HG03064 (cell line): ENCODE measurements at regions not wholly inside any gene's neighbourhood (a gene's known extent, or its start where the extent isn't known, plus 50 kb on each side); places are given as distances from the start of the nearest gene placed in this dataset.

Experiments
- ATAC-seq: cut with Tn5 transposase; IDR thresholded peaks from one replicate; pipeline ENCODE4 v1.9.1; 2021; ENCODE audit warnings: low read depth; ENCODE audit not compliant: unreplicated experiment

DNA sequence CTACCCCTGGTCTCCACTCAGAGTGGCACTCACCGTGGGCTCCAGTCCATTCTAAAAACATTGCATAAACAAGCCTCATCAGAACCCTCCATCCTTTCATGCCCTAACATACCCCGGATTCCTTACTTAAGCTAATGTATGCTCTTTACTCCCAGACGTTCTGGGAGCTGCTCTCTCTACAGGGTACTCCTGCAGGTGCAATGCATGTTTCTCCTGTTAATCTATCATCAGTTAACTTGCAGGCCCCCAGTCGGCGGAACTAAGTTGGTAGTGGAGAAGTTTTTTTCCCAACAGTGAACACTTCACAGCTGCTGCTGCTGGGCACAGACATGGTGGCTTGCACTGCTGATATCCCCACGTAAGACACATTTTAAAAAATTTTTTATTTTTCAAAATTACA lies 161.6 kb upstream of the FAT1 start:
- no peak for ATAC-seq

DNA sequence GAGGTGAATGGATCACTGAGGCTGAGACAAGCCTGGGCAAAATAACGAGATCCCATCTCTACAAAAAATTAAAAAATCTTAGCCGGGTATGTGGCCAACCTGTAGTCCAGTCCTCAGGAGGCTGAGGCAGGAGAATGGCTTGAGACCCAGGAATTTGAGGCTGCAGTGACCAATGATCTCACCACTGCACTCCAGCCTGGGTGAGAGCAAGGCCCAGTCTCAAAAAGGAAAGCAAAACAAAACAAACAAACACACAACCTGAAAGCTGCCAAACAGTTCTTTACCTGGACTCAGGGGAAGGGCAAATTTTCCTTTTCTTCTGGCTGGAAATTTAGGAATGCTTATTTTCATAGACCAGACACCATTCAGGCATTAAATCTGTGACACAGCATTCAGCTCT lies 163.1 kb upstream of the FAT1 start:
- ATAC-seq = no peak

DNA sequence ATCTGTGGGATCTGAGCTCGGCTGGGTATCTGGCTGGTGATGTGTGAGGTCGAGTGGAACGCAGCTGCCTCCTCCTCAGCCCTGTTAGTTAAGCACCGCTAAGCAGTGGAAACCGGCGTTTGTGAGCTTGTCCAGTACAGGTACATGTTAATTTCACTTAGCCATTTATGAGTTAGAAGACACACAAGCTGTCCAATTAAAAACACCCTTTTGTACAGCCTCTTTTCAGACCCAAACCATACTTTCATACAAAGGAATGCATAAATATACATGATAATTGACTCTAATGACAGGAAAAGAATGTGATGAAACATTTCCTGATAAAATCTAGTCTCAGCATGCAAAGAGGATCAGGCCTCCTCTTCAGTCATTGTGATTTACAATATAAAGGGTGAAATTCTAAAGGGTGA lies 163.6 kb upstream of the FAT1 start:
- ATAC-seq = no peak

DNA sequence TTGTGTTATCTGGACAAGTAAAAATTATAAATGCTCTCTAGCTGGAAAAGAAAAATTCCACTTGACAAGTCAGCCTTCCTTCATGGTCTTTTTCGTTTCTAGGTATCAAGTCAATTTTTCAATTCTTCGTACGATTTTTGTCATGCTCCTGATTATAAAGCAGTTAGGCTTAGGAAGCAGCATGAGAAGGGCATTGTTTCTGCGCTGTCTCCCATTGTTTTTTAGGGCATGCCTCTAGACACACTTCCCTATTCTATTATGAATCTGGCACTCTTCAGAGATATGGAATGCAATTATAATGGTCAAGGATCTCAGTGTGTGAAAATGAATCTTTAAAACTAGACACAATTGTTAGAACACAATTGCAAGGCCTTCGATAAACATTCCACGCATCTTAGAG lies 164.1 kb upstream of the FAT1 start:
- no peak for ATAC-seq

DNA sequence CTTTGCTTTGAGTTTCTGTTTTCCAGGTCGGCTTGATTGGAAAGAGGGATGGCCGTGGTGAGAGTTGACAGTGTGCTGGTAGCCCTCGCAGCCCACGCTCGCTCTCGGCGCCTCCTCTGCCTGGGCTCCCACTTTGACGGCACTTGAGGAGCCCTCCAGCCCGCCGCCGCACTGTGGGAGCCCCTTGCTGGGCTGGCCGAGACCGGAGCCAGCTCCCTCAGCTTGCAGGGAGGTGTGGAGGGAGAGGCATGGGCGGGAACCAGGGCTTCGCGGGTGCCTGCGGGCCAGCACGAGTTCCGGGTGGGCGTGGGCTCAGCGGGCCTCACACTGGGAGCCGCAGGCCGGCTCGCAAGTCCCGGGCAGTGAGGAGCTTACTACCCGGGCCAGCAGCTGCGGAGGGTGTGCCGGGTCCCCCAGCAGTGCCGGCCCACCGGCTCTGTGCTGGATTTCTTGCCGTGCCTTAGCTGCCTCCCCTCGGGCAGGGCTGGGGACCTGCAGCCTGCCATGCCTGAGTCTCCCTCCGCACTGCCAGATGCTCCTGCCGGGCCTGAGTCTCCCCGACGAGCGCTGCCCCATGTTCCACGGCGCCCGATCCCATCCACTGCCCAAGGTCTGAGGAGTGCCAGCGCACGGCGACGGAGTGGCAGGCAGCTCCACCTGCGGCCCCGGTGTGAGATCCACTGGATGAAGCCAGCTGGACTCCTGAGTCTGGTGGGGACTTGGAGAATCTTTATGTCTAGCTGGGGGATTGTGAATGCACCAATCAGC lies 166.4 kb upstream of the FAT1 start:
- no peak for ATAC-seq

DNA sequence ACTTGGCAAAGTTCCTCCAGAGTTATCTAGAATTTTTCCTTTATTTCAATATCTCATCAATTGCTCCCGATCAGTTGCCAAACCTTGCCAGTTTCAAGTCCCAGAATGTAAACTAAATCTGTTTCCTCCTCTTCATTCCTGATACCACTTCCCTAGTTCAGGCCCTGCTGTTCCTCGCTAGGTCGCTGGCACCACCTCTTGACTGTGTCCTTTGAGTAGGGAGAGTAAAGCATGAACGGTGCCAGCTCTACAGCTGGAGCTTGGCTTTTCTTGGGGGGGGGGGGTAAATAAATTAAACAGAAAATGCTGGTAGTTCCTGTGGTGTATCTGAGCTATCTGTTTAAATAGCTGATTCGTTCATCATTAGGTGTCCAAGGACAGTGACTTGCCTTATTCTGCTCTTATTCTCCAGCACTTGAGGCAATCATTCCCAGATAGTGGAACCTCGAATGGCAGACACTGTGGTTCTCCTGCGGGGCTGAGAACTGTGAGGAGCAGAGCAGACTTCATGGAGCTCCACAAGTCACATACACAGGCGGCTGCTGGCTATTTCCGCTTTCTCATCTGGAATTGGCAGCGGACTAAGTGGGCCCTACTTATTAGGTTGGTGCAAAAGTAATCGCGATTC lies 168.3 kb upstream of the FAT1 start:
- no peak for ATAC-seq

DNA sequence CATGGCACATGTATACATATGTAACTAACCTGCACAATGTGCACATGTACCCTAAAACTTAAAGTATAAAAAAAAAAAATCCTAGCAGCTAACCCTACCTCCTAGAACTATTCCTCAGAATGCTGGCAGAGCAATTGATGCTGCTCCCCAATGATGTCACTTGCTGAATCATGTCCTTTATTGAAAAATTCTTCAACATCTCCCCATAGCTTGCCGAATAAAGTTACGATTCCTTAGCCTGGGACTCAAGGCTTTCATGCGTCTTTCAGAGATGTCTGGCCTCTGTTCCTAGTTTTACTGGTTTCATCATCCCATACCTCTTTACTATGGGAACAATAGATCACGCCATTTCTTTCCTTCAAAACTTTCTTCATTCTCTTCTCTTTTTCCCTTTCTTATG lies 174.7 kb upstream of the FAT1 start:
- no peak for ATAC-seq

DNA sequence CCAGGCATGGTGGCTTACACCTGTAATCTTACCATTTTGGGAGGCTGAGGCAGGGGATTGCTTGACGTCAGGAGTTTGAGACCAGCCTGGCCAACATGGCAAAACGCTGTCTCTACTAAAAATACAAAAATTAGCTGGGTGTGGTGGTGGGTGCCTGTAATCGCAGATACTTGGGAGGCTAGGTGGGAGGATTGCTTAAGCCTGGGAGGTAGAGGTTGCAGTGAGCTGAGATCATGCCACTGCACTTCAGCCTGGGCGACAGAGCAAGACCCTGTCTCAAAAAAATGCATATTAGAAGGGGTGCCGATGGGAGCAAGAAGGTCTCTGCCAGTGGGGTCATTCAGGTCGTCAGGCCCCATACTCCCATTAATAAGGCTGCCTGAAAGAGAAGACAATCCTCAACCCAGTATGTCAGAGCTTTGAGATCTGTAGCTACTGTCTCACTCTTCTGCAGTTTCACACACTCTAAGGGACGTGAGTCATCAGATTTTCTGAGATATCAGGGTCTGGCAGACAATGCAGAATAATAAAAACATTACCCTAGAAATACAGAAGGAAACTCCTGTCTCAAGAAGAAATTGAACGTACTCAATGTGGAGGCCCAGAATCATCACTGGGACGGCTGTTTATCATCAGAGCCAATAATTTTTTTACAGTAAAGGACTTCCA lies 176.7 kb upstream of the FAT1 start:
- ATAC-seq = no peak

DNA sequence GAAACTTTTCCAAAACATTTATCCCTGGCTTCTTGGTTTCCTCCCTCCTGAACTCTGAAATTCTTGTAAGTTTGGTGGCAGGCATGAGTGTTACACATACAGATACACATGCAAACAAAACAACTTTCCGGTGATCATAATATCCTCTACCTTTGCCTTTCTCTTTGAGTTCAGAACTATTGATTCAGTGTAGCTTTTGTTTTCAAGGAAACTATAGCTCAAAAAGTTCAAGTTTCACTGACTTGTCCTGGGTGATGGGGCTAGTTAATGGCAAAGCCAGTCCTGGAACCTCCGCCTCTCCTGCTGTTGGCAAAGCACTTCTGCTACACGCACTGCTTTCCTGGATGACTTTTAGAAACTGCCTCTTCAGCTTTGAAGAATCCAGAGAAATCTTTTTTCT lies 177.3 kb upstream of the FAT1 start:
- ATAC-seq = no peak

DNA sequence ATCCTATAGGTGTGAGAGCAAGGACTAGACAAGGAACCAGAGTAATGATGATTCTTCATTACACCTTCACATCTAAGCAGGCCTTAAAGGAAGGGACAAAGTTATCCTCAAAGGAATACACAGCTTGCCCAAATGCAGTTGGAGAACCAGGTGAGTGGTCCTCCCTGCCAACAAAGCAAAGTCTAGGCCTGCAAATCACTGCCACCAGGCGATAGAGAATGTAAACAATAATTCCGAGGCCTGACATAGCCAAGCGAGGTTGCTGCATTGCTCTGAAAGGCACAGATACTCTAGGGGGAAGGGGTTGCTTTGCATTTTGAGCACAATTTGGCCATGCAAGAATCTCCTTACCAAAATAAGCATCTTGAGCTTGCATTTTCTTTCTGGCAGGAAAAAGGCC lies 178.2 kb upstream of the FAT1 start:
- no peak for ATAC-seq

DNA sequence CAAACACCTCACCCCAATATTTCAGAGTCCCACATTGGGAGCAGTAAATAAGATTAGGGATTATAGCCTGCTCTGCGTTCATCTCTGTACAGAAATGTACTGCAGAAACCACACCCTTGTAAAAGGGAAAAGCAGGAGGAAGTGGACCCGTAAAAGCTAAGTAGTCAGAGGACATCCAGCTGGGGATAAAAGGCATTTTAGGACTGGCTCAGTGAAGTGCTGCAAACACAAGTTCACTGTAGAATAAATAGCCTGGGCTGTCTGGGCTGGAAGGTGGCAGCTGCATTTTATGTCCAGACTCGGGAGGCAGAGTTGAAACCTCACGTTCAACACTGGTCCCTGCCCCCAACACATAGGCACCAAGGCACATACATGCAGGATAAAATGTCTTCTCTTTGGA lies 178.7 kb upstream of the FAT1 start:
- ATAC-seq = no peak

DNA sequence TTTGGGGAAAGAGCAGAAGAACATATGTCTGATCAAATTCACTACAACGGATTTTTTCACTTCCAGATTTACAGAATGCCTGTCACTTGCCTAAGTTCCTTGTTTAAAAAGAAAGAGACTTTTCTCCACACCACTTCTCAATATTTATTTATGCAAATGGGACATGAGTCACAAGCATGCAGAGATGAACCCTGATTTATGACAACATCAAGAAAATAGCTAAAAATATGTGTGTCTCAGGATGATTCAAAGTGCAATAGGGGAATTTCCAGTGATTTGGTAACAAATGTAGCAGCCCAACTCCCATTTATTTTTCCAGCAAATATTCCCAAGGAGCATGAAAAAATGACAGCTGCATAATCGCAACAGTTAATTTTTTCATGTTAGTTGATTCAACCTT lies 180.4 kb upstream of the FAT1 start:
- no peak for ATAC-seq

DNA sequence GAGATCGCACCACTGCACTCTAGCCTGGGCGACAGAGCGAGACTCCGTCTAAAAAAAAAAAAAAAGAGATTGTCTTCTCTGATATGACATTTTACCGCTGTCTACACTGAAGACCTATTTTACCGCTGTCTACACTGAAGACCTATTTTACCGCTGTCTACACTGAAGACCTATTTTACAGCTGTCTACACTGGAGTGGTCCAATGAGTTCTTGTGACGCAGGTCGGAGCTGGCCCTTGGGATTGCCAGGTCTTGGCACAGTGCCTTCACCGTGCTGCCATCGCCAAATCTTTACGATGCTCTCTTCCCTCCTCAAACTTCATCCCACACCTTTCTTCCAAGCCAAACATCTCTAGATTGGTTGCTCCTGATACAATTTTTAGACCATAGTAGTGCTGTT lies 183.1 kb upstream of the FAT1 start:
- no peak for ATAC-seq

DNA sequence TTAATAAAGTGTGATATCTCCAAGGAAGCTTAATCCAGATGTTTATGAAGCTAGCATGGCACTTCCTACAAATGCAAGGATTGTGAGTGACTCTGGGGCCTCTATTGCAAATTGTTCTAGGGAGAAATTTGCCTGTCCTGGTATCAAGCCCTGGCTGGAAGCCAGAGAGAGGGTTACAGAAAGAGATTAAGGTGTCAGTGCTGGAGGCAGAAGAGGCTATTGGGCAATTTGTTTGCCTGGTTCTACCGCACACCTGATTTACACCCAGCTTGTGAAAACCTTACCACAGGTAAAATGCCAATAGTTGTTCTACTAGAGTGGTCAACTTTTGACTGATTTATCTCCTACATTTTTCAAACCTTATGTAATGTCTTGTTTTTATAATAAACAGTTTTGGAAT lies 186.7 kb upstream of the FAT1 start:
- no peak for ATAC-seq

DNA sequence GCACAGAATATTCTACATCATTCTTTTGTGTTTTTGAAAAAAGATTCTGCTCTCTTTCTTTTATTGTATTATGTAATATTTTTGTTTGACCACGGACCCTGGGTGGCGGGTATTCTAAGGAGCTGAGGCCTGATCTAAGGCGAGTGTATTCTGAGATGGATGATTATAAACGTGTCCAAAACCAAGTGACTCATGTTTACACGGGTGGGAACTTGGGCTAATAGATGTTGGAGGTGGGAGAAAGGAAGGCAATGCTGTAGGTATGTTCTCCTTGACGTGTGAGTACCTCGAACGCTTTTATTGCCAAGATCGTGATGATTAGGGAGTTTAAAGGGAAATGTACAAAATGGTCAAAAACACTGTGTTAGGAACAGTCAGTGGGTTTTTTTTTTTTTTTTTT lies 188.9 kb upstream of the FAT1 start:
- no peak for ATAC-seq

DNA sequence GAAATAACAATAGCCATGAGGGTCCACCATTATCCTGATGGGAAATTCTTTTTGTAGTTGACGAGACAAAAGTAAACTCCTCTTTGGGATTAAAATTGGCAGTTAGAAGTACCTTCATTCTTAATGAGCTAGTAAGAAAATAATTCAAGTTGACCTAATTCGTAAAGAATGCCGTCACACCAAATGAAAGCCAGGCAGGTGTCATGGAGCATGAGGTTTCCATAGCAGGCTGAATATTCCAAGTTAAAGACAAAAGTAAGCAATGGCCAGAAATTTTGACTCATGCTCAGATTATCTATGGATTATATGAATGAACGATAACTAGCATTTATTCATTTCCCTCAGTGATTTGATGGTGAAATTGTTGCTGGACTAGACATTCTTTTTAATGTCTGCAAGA lies 192.2 kb upstream of the FAT1 start:
- no peak for ATAC-seq

DNA sequence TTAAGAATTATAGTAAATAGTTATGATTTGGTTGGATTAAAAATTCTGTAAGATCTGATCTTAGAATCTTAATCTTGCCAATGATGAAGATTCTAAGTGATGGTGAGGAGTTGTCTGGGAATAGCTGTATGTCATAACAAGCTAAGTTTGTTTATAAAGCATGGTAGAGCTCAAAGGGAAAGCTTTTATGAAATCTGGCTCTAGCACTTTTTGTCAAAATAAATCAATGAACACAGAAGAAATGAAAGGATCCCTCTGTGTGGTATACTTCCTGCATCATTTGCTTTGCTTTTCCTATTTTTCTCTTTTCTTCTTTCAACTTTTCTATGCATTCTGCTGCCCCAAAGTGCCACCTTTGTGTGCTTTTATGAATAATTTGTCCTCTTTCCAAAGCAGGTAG lies 193.5 kb upstream of the FAT1 start:
- ATAC-seq = no peak

DNA sequence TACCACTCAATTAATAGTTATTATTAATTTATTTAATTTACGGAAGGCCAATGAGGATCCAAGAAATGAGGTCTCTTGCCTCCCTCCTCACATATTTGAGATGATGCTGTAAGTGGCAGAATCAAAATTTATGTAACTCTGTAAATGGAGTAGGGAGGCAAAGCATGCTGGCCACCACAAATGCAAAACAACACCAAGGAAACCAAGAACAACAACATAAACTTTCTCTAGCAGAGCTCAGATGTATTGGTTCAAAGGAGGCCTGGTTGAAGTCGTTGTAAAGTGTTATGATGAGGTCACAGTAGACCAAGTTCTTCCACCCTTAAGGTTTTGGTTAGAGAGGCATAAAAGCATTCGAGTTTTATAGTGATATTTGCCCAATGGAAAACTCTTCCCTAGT lies 194.8 kb upstream of the FAT1 start:
- no peak for ATAC-seq

DNA sequence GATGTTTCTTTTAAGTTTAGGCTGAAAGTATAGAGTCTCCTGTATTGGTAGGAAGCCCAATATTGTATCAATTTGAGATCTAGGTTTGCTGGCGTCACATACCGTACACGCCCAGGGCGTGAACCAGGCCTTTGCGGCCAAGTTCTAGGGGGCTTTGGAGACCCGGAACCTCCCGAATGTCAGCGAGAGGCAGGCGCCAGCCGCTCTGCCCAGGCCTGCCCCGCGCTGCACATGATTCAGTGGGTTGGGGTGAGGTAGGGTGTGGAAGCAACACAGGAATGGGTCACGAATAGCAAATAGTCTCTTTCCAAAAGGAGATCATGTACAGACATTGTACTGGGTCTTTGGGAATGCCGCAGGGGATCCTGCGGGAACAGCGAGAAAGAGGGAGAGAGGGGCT lies 195.7 kb upstream of the FAT1 start:
- ATAC-seq = no peak

DNA sequence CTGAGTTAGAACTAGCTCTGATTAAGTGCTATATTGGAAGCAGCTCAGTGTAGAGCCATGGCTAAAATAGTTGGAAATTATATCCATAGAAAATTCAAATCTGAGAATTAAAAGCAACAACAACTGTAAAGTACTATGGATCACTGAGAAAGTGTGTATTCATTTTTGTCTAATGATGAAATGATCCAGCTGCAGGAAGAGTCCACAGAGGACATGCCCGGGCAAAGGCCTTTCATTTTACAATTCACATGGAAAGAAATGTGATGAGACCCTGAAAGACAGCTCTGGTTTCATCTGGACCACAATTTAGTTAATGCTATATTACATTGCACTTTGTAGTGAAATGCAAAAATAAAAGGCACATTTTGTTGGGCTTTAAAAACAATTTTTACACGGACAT lies 196.8 kb upstream of the FAT1 start:
- no peak for ATAC-seq

DNA sequence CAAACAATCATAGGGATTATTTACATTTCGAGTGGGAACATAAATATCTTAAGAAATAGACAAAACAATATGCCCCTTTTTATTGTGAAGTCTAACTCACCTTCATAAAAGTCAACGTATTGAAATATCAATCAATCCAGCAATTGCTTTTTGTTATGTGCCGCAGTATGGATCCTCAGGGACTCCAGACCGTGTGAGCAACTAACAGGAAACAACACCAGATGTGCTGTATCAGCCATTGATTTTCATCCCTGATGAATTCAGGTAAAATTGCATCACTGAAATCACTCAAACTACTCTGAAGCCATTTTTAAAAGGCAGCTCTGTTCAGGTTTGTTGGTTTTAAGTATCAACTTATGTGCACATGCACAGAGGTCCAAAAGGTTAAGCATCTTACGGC lies 197.3 kb upstream of the FAT1 start:
- no peak for ATAC-seq

DNA sequence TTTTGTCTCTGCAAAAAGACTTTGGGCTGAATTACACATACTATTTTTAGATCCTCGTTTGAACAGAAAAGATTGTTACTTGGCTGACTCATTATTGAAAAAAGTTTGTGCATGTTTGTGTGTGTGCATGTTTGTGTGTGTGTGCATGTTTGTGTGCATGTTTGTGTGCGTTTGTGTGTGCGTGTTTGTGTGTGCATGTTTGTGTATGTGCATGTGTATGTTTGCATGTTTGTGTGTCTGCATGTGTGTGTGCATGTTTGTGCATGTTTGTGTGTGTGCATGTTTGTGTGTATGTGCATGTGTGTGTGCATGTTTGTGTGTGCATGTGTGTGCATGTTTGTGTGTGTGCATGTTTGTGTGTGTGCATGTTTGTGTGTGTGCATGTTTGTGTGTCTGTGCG lies 201.1 kb upstream of the FAT1 start:
- no peak for ATAC-seq
